ENCODE measurements at regions not wholly inside any gene's neighbourhood (a gene's known extent, or its start where the extent isn't known, plus 50 kb on each side); places are given as distances from the start of the nearest gene placed in this dataset.

- TF ChIP-seq CTCF (IDR thresholded peaks at IDR 0.05), result no peak
- no peak for TF ChIP-seq POLR2A (IDR thresholded peaks at IDR 0.05)
Observed at GRCh38 chrX:13371186-13371585, 51.3 kb upstream of the ATXN3L start.

All from adrenal gland (tissue), 5 donors.